MM.1S (cell line): ENCODE measurements at regions not wholly inside any gene's neighbourhood (a gene's known extent, or its start where the extent isn't known, plus 50 kb on each side); places are given as distances from the start of the nearest gene placed in this dataset.

Experiments
- CTCF ChIP-seq: fragments of 300-600 bp; sonication (generic); IDR thresholded peaks from 2 replicates; pipeline ENCODE4 v1.5.1; 2016; ENCODE audit warnings: antibody characterized with exemption, low read length, mixed read lengths
- EZH2phosphoT487 ChIP-seq: fragments of 300-600 bp; sonication (generic); IDR thresholded peaks from 2 replicates; pipeline ENCODE4 v1.6.1; 2018; ENCODE audit warnings: antibody characterized with exemption, low read length

- TF ChIP-seq CTCF (no peak), EZH2phosphoT487 (no peak)
These were observed 599.4 kb downstream of the ZIC1 start for GRCh38 chr3:148008591-148008990.
